CD14-positive monocyte (primary cell): ENCODE measurements at regions not wholly inside any gene's neighbourhood (a gene's known extent, or its start where the extent isn't known, plus 50 kb on each side); places are given as distances from the start of the nearest gene placed in this dataset.
A peak's percentile ranks its signal among the peaks of the same experiment; 100 is the strongest.

Experiments used
- DNase-seq, 3 donors: peaks; one replicate each; pipeline ENCODE4 v3.0.0-alpha.2; 2011 to 2022
- H2AFZ ChIP-seq: 2 replicates; pipeline ENCODE4 v1.6.0; 2012; ENCODE audit warnings: mild to moderate bottlenecking, low read depth, low read length, inconsistent platforms; ENCODE audit not compliant: insufficient read depth, poor library complexity, severe bottlenecking
- H3K27ac ChIP-seq, 2 donors: 1 replicate in 1 of 2; 2 replicates in 1 of 2; pipeline ENCODE4 v1.5.1; 2012 to 2013; ENCODE audit warnings: low read length in 2 of 2, control low read depth in 1 of 2, inconsistent platforms in 1 of 2, low read depth in 1 of 2, mild to moderate bottlenecking in 1 of 2
- H3K27me3 ChIP-seq, 2 donors: one replicate each; pipeline versions ENCODE4 v1.6.0 to v1.6.1; 2011 to 2013; ENCODE audit warnings: low read length in 2 of 2; ENCODE audit not compliant: control insufficient read depth in 2 of 2, insufficient read depth in 2 of 2
- H3K36me3 ChIP-seq, 2 donors: replicated peaks in 1 of 2; 1 replicate in 1 of 2; 2 replicates in 1 of 2; pipeline versions ENCODE4 v1.5.1 to v1.6.1; 2012 to 2013; ENCODE audit warnings: low read length in 2 of 2, control low read depth in 1 of 2, inconsistent platforms in 1 of 2, mild to moderate bottlenecking in 1 of 2; ENCODE audit not compliant: insufficient read depth in 2 of 2, control insufficient read depth in 1 of 2
- H3K4me1 ChIP-seq, 2 donors: 1 replicate in 1 of 2; 2 replicates in 1 of 2; pipeline versions ENCODE4 v1.5.1 to v1.6.1; 2012 to 2013; ENCODE audit warnings: low read length in 2 of 2, control low read depth in 1 of 2, inconsistent platforms in 1 of 2, mild to moderate bottlenecking in 1 of 2, moderate library complexity in 1 of 2; ENCODE audit not compliant: insufficient read depth in 2 of 2, control insufficient read depth in 1 of 2
- H3K4me2 ChIP-seq: replicated peaks from 2 replicates; pipeline ENCODE3; 2012; ENCODE audit warnings: low read length, moderate library complexity, mild to moderate bottlenecking; ENCODE audit not compliant: poor library complexity, severe bottlenecking; ENCODE audit errors: extremely low read depth
- H3K4me3 ChIP-seq, 3 experiments: fragments of 200-600 bp in 1 of 3; sonication (generic) in 1 of 3; replicated peaks in 1 of 3; 1 replicate in 2 of 3; 2 replicates in 1 of 3; pipeline ENCODE4 v1.5.1; 2011 to 2013; ENCODE audit warnings: low read length in 3 of 3, mild to moderate bottlenecking in 3 of 3, control low read depth in 2 of 3, low read depth in 2 of 3, inconsistent platforms in 1 of 3, moderate library complexity in 1 of 3
- H3K79me2 ChIP-seq: 2 replicates; pipeline ENCODE4 v1.6.0; 2012; ENCODE audit warnings: mild to moderate bottlenecking, control low read depth, inconsistent platforms, low read length, moderate library complexity; ENCODE audit not compliant: insufficient read depth
- H3K9ac ChIP-seq: 2 replicates; pipeline ENCODE4 v1.6.0; 2017; ENCODE audit warnings: low read length, mild to moderate bottlenecking; ENCODE audit not compliant: insufficient read depth, poor library complexity, severe bottlenecking
- H3K9me3 ChIP-seq, 2 donors: replicated peaks in 1 of 2; 1 replicate in 1 of 2; 2 replicates in 1 of 2; pipeline versions ENCODE4 v1.5.1 to v1.6.1; 2012 to 2013; ENCODE audit warnings: low read length in 2 of 2, control low read depth in 1 of 2; ENCODE audit not compliant: control insufficient read depth in 1 of 2, insufficient read depth in 1 of 2
- H4K20me1 ChIP-seq: 2 replicates; pipeline ENCODE4 v1.6.0; 2012; ENCODE audit warnings: mild to moderate bottlenecking, low read length, control low read depth, moderate library complexity; ENCODE audit not compliant: insufficient read depth
- H3K27ac Mint-ChIP-seq, 7 donors: one replicate each; pipeline ENCODE4 v1.8.0; 2020; ENCODE audit warnings: mild to moderate bottlenecking in 7 of 7, mixed read lengths in 7 of 7, moderate library complexity in 6 of 7, inconsistent platforms in 2 of 7
- H3K27me3 Mint-ChIP-seq, 3 donors: one replicate each; pipeline ENCODE4 v1.8.0; 2021 to 2022; ENCODE audit warnings: low read depth in 3 of 3, mild to moderate bottlenecking in 3 of 3, mixed read lengths in 3 of 3, moderate library complexity in 3 of 3, inconsistent platforms in 1 of 3
- H3K36me3 Mint-ChIP-seq, 2 donors: one replicate each; pipeline ENCODE4 v1.8.0; 2020; ENCODE audit warnings: mixed read lengths in 2 of 2, inconsistent platforms in 1 of 2, mild to moderate bottlenecking in 1 of 2
- H3K4me1 Mint-ChIP-seq: one replicate; pipeline ENCODE4 v1.8.0; 2020; ENCODE audit warnings: mild to moderate bottlenecking, mixed read lengths
- H3K4me3 Mint-ChIP-seq, 2 donors: one replicate each; pipeline ENCODE4 v1.8.0; 2020; ENCODE audit warnings: mild to moderate bottlenecking in 2 of 2, mixed read lengths in 2 of 2, moderate library complexity in 1 of 2
- H3K9me3 Mint-ChIP-seq, 7 donors: one replicate each; pipeline ENCODE4 v1.8.0; 2020 to 2022; ENCODE audit warnings: mixed read lengths in 7 of 7, mild to moderate bottlenecking in 6 of 7, moderate library complexity in 6 of 7, inconsistent platforms in 2 of 7
- CTCF ChIP-seq: fragments of 200-600 bp; IDR thresholded peaks from one replicate; pipeline ENCODE4 v1.8.0; 2022; ENCODE audit warnings: antibody characterized with exemption, mild to moderate bottlenecking
- WGBS: methylation state at CpG from one replicate; pipeline ENCODE4 v1.1.5; 2013; ENCODE audit warnings: missing lambda C conversion rate; ENCODE audit not compliant: insufficient coverage; 5-methylcytosine and 5-hydroxymethylcytosine counted together
- intact Hi-C, 2 donors: fragments of 100-400 bp; cut with micrococcal nuclease; formaldehyde crosslinking; loops; one replicate each; pipeline versions ENCODE4 v1.15.0 to v1.15.1; 2023

- H3K27me3 ChIP-seq: no peaks in the 10 kb centered on the region
- no peaks in the 10 kb centered on the region for H3K4me1 ChIP-seq
- H4K20me1 ChIP-seq: no peaks in the 10 kb centered on the region
- H3K79me2 ChIP-seq: no peaks in the 10 kb centered on the region
- DNase-seq: no peak
- H2AFZ ChIP-seq: no peak overlapping the region
- H3K36me3 ChIP-seq: no peaks in the 10 kb centered on the region
- H3K9ac ChIP-seq: no peak overlapping the region
- TF ChIP-seq CTCF: no peak
- Mint-ChIP-seq H3K27ac (peak overlapping the region in 1 of 7 donors; percentile 4), H3K36me3 (no peaks in the 10 kb centered on the region), H3K27me3 (peaks cover 0 to 5% (median 0%) of the 10 kb centered on the region in 3 donors), H3K4me1 (no peaks in the 10 kb centered on the region), H3K9me3 (peaks cover 7 to 23% (median 10%) of the 10 kb centered on the region in 7 donors), H3K4me3 (no peak overlapping the region)
- 22% methylated on average over 4 of the region's 6 CpGs for WGBS
- peaks cover 0 to 4% of the 10 kb centered on the region in 2 donors for H3K9me3 ChIP-seq
- intact Hi-C loops: no loop called here
- no peak overlapping the region for H3K27ac ChIP-seq
- H3K4me2 ChIP-seq: no peak overlapping the region
- H3K4me3 ChIP-seq: no peak overlapping the region
Observed at GRCh38 chr11:39990421-39990831, 1469.0 kb downstream of the LRRC4C start.

GRCh38 chr11:39975091-39975490, 1484.4 kb downstream of the LRRC4C start:
- Mint-ChIP-seq H3K9me3 (peaks cover 0 to 11% (median 2%) of the 10 kb centered on the region in 7 donors), H3K27me3 (no peaks in the 10 kb centered on the region), H3K4me1 (no peaks in the 10 kb centered on the region), H3K27ac (no peak overlapping the region), H3K36me3 (no peaks in the 10 kb centered on the region), H3K4me3 (no peak overlapping the region)
- Histone ChIP-seq H3K36me3 (no peaks in the 10 kb centered on the region), H3K27me3 (no peaks in the 10 kb centered on the region), H3K4me2 (no peak overlapping the region), H3K27ac (no peak overlapping the region), H4K20me1 (no peaks in the 10 kb centered on the region), H3K4me1 (no peaks in the 10 kb centered on the region), H2AFZ (no peak overlapping the region), H3K79me2 (no peaks in the 10 kb centered on the region), H3K4me3 (no peak overlapping the region), H3K9ac (no peak overlapping the region), H3K9me3 (no peaks in the 10 kb centered on the region)
- intact Hi-C loops: no loop called here
- WGBS: no CpG with 5 or more reads among the region's 1 CpG
- TF ChIP-seq CTCF: no peak
- no peak for DNase-seq
